Kidney (tissue), 13 donors: ENCODE measurements at regions not wholly inside any gene's neighbourhood (a gene's known extent, or its start where the extent isn't known, plus 50 kb on each side); places are given as distances from the start of the nearest gene placed in this dataset.

ENCODE experiments used
- DNase-seq, 5 donors: peaks; one replicate each; pipeline ENCODE4 v3.0.0-alpha.2; 2013 to 2020
- FAIRE-seq: peaks from 2 replicates; lab custom pipeline; 2012; peaks lifted over from hg19 to GRCh38; lab: Jason Lieb, UNC
- H3K27ac ChIP-seq, 2 donors: one replicate each; pipeline ENCODE4 v1.7.0; 2013; ENCODE audit warnings: low read depth in 2 of 2, low read length in 2 of 2, inconsistent platforms in 1 of 2
- H3K27me3 ChIP-seq: one replicate; pipeline ENCODE4 v1.7.1; 2013; ENCODE audit warnings: low read length, inconsistent platforms; ENCODE audit not compliant: control insufficient read depth, insufficient read depth
- H3K36me3 ChIP-seq, 3 donors: one replicate each; pipeline versions ENCODE4 v1.7.0 to v1.7.1; 2013; ENCODE audit warnings: low read length in 3 of 3, control low read depth in 1 of 3, inconsistent platforms in 1 of 3; ENCODE audit not compliant: insufficient read depth in 3 of 3, control insufficient read depth in 2 of 3
- H3K4me1 ChIP-seq, 3 donors: one replicate each; pipeline versions ENCODE4 v1.7.0 to v1.7.1; 2013; ENCODE audit warnings: low read length in 3 of 3, inconsistent platforms in 1 of 3, low read depth in 1 of 3; ENCODE audit not compliant: control insufficient read depth in 2 of 3, insufficient read depth in 2 of 3
- H3K4me3 ChIP-seq, 3 donors: one replicate each; pipeline versions ENCODE4 v1.7.0 to v1.8.1; 2013; ENCODE audit warnings: low read length in 3 of 3, control low read depth in 1 of 3, inconsistent platforms in 1 of 3
- H3K9ac ChIP-seq, 3 donors: one replicate each; pipeline versions ENCODE4 v1.7.0 to v1.7.1; 2013; ENCODE audit warnings: low read length in 3 of 3, control low read depth in 1 of 3, inconsistent platforms in 1 of 3
- H3K9me3 ChIP-seq, 3 donors: one replicate each; pipeline versions ENCODE4 v1.7.0 to v1.7.1; 2013; ENCODE audit warnings: low read length in 3 of 3, control low read depth in 1 of 3, inconsistent platforms in 1 of 3; ENCODE audit not compliant: control insufficient read depth in 2 of 3, insufficient read depth in 1 of 3
- CTCF ChIP-seq: IDR thresholded peaks from 3 replicates; pipeline ENCODE4 v1.5.1; 2012; ENCODE audit warnings: mild to moderate bottlenecking, moderate library complexity, borderline replicate concordance; ENCODE audit not compliant: insufficient read depth; ENCODE audit errors: extremely low read depth
- intact Hi-C: fragments of 100-400 bp; cut with DNase I; formaldehyde crosslinking; loops from one replicate; pipeline ENCODE4 v1.11.1; 2022
- donor health status: control.
- donor health status: control.
- donor health status: control.
- donor health status: control.
- donor health status: control.
- donor health status: DM: yes; HTN: yes; CAD: no.
- donor health status: Normal renal cell carcinoma (clear cell type).

DNA sequence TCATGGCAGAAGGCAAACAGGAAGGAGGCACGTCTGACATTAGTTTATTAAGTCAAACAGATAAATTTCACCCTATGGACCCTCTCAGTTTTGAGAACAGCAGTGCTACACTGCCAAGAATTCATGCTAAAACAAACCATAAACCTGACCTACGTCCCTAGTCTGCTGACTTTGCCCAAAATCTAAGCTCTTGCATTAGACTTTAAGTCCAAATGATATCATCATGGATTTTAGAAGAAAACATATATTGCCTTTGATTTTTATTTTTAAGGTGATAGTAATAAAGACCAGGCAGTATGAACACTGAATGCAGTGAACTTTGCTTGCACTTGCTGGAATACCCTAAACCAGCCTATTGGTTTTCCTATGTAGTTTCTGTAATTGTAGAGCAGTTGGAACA is 79.6 kb upstream of the GADL1 start:
- H3K4me1 ChIP-seq, result no peaks in the 10 kb centered on the region
- no peak for TF ChIP-seq CTCF
- no peak overlapping the region for H3K4me3 ChIP-seq
- H3K27ac ChIP-seq, result no peak overlapping the region
- no peaks in the 10 kb centered on the region for H3K9me3 ChIP-seq
- H3K9ac ChIP-seq, result no peak overlapping the region
- no peak for DNase-seq
- intact Hi-C loops, result no loop called here
- no peaks in the 10 kb centered on the region for H3K27me3 ChIP-seq
- no peak for FAIRE-seq
- no peaks in the 10 kb centered on the region for H3K36me3 ChIP-seq

DNA sequence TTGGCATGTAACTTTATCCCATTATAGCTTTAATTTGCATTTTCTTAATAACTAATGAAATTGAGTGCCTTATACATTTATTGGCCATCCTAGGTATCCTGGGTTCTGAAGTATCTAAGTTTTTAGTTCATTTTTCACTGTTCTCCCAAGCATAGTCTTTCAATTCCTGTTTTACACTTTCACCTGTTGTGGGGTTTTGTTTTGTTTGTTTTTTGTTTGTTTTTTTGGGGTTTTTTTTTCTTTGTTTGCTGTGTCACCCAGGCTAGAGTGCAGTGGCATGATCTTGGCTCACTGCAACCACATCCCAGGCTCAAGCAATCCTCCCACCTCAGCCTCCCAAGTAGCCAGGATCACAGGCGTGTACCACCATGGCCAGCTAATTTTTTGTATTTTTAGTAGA is 83.1 kb upstream of the GADL1 start:
- FAIRE-seq (no peak), DNase-seq (no peak)
- Histone ChIP-seq H3K9me3 (no peaks in the 10 kb centered on the region), H3K4me1 (no peaks in the 10 kb centered on the region), H3K4me3 (no peak overlapping the region), H3K9ac (no peak overlapping the region), H3K27ac (no peak overlapping the region), H3K27me3 (no peaks in the 10 kb centered on the region), H3K36me3 (no peaks in the 10 kb centered on the region)
- intact Hi-C loops, result no loop called here
- no peak for TF ChIP-seq CTCF

- no peak overlapping the region for H3K27ac ChIP-seq
- intact Hi-C loops, result no loop called here
Measured at GRCh38 chr3:30980993-30981392, 86.5 kb upstream of the GADL1 start.

More at GRCh38 chr3:30980993-30981392, 86.5 kb upstream of the GADL1 start:
- no peak for DNase-seq
- no peak for TF ChIP-seq CTCF
- Histone ChIP-seq H3K9me3 (no peaks in the 10 kb centered on the region), H3K36me3 (no peaks in the 10 kb centered on the region), H3K4me3 (no peak overlapping the region), H3K27me3 (no peaks in the 10 kb centered on the region), H3K9ac (no peak overlapping the region), H3K4me1 (peaks cover 0 to 6% (median 2%) of the 10 kb centered on the region in 3 donors)
- FAIRE-seq, result no peak
